ENCODE measurements at regions not wholly inside any gene's neighbourhood (a gene's known extent, or its start where the extent isn't known, plus 50 kb on each side); places are given as distances from the start of the nearest gene placed in this dataset.

DNA sequence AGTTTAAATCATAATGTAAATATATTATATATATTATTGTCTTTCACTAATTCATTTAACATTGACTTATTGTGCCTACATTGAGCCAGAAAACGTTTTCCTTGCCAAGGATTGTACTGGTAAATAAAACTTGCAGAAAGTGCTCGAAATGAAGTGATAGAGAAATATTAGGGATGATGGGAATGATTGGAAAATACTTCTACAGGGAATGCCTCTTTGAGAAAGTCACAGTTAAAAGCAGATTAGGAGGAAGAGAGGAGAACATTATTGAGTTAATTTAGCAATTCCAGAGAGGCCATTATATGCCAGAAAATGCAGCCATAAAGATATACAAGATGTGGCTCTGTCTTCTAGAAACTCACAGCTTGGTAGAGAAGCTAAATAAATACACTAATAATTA is 560.0 kb upstream of the KCNMB2 start:
- TF ChIP-seq, protein P1, sequence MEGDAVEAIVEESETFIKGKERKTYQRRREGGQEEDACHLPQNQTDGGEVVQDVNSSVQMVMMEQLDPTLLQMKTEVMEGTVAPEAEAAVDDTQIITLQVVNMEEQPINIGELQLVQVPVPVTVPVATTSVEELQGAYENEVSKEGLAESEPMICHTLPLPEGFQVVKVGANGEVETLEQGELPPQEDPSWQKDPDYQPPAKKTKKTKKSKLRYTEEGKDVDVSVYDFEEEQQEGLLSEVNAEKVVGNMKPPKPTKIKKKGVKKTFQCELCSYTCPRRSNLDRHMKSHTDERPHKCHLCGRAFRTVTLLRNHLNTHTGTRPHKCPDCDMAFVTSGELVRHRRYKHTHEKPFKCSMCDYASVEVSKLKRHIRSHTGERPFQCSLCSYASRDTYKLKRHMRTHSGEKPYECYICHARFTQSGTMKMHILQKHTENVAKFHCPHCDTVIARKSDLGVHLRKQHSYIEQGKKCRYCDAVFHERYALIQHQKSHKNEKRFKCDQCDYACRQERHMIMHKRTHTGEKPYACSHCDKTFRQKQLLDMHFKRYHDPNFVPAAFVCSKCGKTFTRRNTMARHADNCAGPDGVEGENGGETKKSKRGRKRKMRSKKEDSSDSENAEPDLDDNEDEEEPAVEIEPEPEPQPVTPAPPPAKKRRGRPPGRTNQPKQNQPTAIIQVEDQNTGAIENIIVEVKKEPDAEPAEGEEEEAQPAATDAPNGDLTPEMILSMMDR (IDR thresholded peaks at IDR 0.05) = no peak
- TF ChIP-seq POLR2AphosphoS5 (IDR thresholded peaks at IDR 0.05) (no peak), POLR2A (IDR thresholded peaks at IDR 0.05) (no peak)

All from breast epithelium (tissue), 3 donors.